ENCODE measurements at regions not wholly inside any gene's neighbourhood (a gene's known extent, or its start where the extent isn't known, plus 50 kb on each side); places are given as distances from the start of the nearest gene placed in this dataset.

DNA sequence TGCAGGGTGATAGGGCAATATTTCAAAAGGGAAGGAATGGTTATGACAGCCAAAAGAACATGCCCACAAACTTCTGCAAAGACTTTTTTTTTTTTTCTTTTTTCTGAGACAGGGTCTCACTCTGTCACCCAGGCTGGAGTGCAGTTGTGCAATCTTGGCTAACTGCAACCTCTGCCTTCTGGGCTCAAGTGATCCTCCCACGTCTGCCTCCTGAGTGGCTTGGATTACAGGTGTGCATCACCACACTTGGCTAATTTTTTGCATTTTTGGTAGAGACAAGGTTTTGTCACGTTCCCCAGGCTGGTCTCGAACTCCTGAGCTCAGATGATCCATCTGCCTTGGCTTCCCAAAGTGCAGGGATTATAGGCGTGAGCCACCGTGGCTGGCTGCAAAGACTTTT, 117.6 kb upstream of the ADGRF1 start:
- Histone ChIP-seq H3K4me3 (no peak overlapping the region), H3K4me1 (ENCODE audit: control insufficient read depth in 1 of 2, low read depth in 2 of 2) (no peaks in the 10 kb centered on the region), H3K27me3 (replicated peaks; ENCODE audit: insufficient read depth) (no peaks in the 10 kb centered on the region), H3K9me3 (no peaks in the 10 kb centered on the region), H3K27ac (no peak overlapping the region), H3K36me3 (no peaks in the 10 kb centered on the region)
- ATAC-seq (ENCODE audit: insufficient number of reproducible peaks, low FRiP score, low read depth) = no peak
- TF ChIP-seq, protein P1, sequence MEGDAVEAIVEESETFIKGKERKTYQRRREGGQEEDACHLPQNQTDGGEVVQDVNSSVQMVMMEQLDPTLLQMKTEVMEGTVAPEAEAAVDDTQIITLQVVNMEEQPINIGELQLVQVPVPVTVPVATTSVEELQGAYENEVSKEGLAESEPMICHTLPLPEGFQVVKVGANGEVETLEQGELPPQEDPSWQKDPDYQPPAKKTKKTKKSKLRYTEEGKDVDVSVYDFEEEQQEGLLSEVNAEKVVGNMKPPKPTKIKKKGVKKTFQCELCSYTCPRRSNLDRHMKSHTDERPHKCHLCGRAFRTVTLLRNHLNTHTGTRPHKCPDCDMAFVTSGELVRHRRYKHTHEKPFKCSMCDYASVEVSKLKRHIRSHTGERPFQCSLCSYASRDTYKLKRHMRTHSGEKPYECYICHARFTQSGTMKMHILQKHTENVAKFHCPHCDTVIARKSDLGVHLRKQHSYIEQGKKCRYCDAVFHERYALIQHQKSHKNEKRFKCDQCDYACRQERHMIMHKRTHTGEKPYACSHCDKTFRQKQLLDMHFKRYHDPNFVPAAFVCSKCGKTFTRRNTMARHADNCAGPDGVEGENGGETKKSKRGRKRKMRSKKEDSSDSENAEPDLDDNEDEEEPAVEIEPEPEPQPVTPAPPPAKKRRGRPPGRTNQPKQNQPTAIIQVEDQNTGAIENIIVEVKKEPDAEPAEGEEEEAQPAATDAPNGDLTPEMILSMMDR (IDR thresholded peaks at IDR 0.05) = no peak
- no peak for DNase-seq (ENCODE audit: low spot score)

GRCh38 chr6:47157653-47158219, 115.6 kb upstream of the ADGRF1 start:
- H3K4me1 ChIP-seq (ENCODE audit: control insufficient read depth in 1 of 2, low read depth in 2 of 2) = no peaks in the 10 kb centered on the region
- no peak overlapping the region for H3K4me3 ChIP-seq
- no peaks in the 10 kb centered on the region for H3K27me3 ChIP-seq (replicated peaks; ENCODE audit: insufficient read depth)
- no peaks in the 10 kb centered on the region for H3K36me3 ChIP-seq
- TF ChIP-seq, protein P1 (IDR thresholded peaks at IDR 0.05) = no peak
- DNase-seq (ENCODE audit: low spot score) (no peak), ATAC-seq (ENCODE audit: insufficient number of reproducible peaks, low FRiP score, low read depth) (no peak)
- H3K27ac ChIP-seq = no peak overlapping the region
- H3K9me3 ChIP-seq = no peaks in the 10 kb centered on the region

GRCh38 chr6:47157063-47157462, 114.9 kb upstream of the ADGRF1 start:
- H3K27me3 ChIP-seq (replicated peaks; ENCODE audit: insufficient read depth) = no peaks in the 10 kb centered on the region
- DNase-seq (ENCODE audit: low spot score) = no peak
- no peak overlapping the region for H3K27ac ChIP-seq
- ATAC-seq (ENCODE audit: insufficient number of reproducible peaks, low FRiP score, low read depth) = no peak
- TF ChIP-seq, protein P1 (IDR thresholded peaks at IDR 0.05) = no peak
- H3K36me3 ChIP-seq = no peaks in the 10 kb centered on the region
- H3K9me3 ChIP-seq = no peaks in the 10 kb centered on the region
- no peak overlapping the region for H3K4me3 ChIP-seq
- H3K4me1 ChIP-seq (ENCODE audit: control insufficient read depth in 1 of 2, low read depth in 2 of 2) = no peaks in the 10 kb centered on the region

DNA sequence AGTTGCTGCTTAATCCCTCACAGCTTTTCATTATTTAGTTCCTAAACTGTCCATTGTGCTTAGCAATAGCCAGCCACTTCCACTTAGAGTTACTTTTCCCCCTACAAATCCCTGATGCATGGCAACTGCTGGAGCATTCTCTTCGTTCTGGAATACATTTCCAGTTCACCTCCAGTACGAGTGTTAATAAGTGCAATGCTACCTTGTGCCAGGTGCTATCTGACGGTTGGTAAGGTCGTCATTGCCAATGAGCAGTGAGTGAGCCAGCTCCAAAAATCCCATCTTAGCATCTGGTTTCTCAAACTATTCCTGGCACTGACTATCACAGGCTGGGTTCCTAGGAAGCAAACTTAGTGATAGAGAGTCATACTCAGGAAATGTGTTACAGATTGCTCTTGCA, 114.1 kb upstream of the ADGRF1 start:
- TF ChIP-seq, protein P1 (IDR thresholded peaks at IDR 0.05) = no peak
- ATAC-seq (ENCODE audit: insufficient number of reproducible peaks, low FRiP score, low read depth) = no peak
- Histone ChIP-seq H3K27ac (no peak overlapping the region), H3K4me1 (ENCODE audit: control insufficient read depth in 1 of 2, low read depth in 2 of 2) (no peaks in the 10 kb centered on the region), H3K27me3 (replicated peaks; ENCODE audit: insufficient read depth) (no peaks in the 10 kb centered on the region), H3K4me3 (no peak overlapping the region), H3K9me3 (no peaks in the 10 kb centered on the region), H3K36me3 (no peaks in the 10 kb centered on the region)
- DNase-seq (ENCODE audit: low spot score) = no peak

DNA sequence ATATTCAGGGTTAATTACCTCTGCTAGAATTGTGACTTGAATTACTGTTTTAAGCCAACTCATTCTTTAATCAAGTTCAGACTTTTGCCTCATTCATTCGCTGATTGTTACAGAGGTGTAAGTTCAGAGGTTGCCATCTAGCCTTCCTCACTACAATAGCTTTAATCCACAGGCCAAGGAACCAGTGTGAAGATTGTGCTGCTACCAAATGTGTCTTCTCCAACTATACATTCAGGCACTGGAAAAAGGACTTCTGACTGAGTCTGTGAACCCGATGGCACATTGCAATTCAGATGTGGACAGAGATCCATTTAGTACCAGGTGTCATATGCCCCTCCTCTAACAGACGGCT, 111.2 kb upstream of the ADGRF1 start:
- TF ChIP-seq, protein P1 (IDR thresholded peaks at IDR 0.05) = no peak
- Histone ChIP-seq H3K27me3 (replicated peaks; ENCODE audit: insufficient read depth) (no peaks in the 10 kb centered on the region), H3K4me1 (ENCODE audit: control insufficient read depth in 1 of 2, low read depth in 2 of 2) (no peaks in the 10 kb centered on the region), H3K27ac (no peak overlapping the region), H3K36me3 (no peaks in the 10 kb centered on the region), H3K9me3 (no peaks in the 10 kb centered on the region), H3K4me3 (no peak overlapping the region)
- ATAC-seq (ENCODE audit: insufficient number of reproducible peaks, low FRiP score, low read depth) (no peak), DNase-seq (ENCODE audit: low spot score) (no peak)

All from thoracic aorta (tissue), 2 donors.